DMS153 treated with DMSO at 0.1 percent for 48 hours (cell line): ENCODE measurements at regions not wholly inside any gene's neighbourhood (a gene's known extent, or its start where the extent isn't known, plus 50 kb on each side); places are given as distances from the start of the nearest gene placed in this dataset.
"Not testable (repeated sequence)": the region's sequence is repeated elsewhere in the genome, so short reads cannot be mapped to it uniquely, and the experiment has no call there.

Source experiments
- DNase-seq: peaks from one replicate; lab custom pipeline; 2025; ENCODE audit not compliant: unreplicated experiment; lab: John Stamatoyannopoulos, UW

DNA sequence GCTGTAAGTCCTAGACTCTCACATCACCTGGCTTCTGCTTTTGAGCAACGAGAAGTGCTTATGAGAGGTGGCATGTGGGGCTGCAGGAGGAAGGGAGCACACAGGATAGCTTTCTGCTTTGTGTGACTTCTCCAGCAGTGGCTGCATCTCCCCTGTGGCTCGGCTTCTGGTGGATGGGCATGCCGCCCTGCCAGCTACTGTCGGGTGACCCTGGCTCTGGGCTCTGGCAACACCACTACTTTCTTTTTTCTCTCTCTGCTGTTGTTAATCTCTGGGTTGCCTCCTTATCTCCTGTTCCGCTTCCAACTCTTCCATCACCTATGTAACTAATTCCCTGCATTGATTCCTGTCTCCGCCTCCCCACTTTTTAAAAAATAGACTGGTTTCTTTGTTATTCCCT is 209.1 kb upstream of the DAAM1 start:
- no peak for DNase-seq

GRCh38 chr14:58981840-58982239 is 206.6 kb upstream of the DAAM1 start:
- no peak for DNase-seq

- no peak for DNase-seq
Observed at GRCh38 chr14:58985786-58986185, 202.7 kb upstream of the DAAM1 start.

GRCh38 chr14:58987591-58987990 is 200.9 kb upstream of the DAAM1 start:
- no peak for DNase-seq

DNA sequence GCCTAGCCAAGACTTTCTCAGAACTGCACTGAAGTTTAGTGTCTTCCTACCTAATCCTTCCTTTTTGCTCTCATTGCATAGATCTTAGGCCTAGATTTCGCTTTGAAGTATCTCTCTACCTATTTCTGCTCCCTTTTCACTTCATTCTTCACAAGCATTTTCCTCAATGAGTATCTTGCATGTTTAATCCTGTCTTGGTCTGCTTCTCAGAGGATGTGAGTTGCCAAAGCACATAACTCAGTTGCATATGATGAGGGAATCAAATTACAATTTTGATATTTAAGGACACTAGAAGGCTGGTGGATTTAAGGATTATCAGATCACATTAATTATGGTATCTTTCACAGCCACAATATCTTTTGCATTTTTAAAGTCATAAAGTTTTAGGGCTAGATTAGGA is 195.5 kb upstream of the DAAM1 start:
- DNase-seq, result no peak

GRCh38 chr14:58994130-58994529 is 194.3 kb upstream of the DAAM1 start:
- DNase-seq, result no peak

- DNase-seq, result no peak
Observed at GRCh38 chr14:59004012-59004411, 184.5 kb upstream of the DAAM1 start.

GRCh38 chr14:59006179-59006578 is 182.3 kb upstream of the DAAM1 start:
- not testable (repeated sequence) for DNase-seq

DNA sequence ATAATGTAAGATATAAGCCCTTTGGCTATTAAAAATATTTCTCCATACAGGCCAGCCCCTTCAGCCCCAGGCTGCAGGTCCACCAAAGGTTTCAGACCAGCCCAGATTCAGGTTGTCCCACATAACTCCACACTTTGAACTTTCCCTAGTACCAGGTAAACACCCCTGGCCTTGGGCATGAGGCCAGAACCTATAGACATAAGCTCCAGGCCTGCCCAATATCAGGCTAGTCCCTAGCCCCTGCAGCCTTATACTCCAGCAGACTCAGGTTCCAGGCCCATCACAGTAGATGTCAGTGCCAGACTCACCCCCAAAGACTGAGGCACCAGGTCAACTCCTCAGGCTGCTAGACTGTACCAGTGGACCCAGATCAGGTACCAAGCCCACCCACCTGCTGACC is 178.5 kb upstream of the DAAM1 start:
- DNase-seq, result no peak

DNA sequence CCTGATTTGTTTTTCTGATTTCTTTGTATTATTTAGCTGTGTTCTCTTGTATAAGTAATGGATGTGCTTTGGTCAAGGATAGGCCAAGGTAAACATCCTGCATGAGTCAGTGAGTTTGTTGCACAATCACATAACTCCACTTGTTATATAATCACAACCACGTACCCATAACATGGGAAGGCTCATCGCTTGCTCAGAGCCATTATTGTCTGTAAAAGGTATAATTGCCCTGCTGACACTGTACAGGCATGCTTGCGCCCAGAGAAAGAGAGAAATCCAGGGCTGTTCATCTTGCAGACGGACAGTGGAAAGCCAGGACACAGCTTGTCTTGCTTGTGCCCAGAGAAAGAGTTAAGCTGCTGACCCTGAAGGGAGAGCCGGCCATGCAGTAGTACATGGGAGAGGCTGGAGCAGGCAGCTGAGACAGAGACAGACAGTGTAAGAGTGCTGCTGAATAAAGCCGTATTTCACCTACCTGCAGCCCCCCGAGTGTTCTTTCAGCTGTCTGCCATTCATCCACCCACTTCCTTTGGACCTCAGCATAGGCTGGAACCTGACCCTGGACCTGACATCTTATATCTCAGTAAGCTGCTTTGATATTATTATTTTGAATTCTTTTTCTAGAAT is 174.7 kb upstream of the DAAM1 start:
- no peak for DNase-seq

GRCh38 chr14:59015482-59015881 is 173.0 kb upstream of the DAAM1 start:
- no peak for DNase-seq

GRCh38 chr14:59017285-59017965 is 171.0 kb upstream of the DAAM1 start:
- DNase-seq, result no peak

DNA sequence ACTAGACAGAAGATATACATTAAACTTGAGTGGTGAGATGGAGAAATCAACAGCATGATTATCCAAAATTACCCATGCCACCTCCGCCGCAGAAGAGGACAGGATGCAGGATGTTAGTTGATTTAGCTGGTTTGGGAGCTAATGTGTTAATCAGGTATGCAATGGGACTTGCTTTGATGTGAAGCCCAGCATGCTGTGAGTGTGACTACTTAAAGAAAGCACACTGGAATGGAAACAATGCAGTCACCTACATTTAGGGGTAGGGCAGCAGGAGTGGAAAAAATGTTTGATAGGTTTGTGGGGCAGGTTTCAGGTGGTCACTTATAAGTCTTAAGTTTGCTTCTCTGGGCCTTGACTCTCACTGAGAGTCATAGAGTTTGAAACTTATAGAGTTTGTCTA is 170.0 kb upstream of the DAAM1 start:
- no peak for DNase-seq

DNA sequence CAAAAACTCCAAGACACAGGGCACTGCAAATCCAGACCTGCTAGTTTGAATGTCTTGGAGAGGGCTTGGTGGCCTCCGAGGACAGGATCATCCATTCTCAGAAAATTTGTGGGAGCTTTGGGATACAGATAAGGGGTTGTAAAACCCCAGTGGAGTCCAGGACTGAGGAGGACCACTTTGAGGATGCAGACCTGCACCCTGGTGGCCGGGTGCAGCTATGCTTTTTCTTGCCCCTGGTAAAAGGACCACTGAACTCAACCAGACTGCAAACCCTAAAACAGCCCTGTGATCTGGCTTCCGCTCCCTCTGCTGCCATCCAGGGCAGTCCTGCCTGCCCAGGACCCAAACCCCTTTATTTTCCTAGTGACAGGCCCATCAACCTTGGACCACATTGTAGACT is 169.5 kb upstream of the DAAM1 start:
- DNase-seq, result no peak

DNA sequence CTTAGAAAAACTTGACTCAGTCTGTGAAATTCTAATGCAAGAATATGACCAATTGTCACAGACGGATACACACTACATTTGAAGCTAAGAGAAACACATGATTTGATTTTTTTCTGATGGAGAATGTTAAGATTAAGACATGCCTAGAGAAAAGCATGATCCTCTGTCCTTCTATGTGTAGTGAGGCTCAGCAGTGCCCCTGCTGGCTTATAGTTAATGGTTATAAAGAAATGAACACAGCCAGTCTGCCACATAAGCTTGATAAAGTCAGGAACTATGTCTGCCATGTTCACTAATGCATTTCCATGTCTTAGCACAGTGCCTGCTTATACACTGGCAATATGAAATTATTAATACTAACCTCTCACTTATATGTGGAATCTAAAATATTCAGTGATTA is 168.1 kb upstream of the DAAM1 start:
- no peak for DNase-seq

DNA sequence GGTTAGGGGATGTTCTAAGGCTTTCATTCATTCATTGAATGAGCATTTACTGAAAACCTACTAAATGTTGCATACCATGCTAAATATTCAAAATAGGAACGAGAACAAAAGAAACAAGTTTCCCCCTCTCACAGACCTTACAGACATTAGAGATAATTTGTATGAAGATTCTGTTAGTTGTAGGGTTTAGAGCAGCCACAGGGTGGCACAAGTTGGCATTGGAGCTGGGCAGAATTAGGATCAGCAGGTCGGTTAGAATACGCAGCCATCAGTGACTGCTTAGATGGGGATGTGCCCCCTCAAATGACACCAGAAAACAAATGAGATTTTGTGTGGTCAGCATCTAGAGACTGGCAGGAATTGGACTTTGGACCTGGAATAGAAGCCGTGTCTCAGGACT is 166.3 kb upstream of the DAAM1 start:
- DNase-seq, result no peak

DNA sequence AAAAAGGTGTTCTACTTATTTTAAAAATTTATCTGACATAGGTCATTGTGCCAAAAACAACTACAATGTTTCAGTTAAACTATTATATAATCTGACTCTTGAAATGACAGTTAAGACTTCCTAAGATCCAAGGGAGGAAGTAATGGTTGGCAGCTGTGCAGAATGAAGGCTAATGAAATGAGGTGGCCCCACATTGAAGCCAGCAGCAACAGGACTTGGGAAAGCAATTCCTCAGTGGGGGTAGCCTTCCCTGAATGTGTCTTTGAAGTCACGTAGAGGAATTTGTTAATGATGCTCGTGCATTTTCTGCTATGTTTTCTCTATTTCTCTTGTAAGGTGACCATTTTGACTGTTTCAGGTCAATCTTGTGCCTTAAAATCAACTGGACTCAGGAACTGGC is 162.4 kb upstream of the DAAM1 start:
- DNase-seq, result no peak

GRCh38 chr14:59026640-59027039 is 161.8 kb upstream of the DAAM1 start:
- DNase-seq, result not testable (repeated sequence)

- DNase-seq, result peak; percentile 43
Observed at GRCh38 chr14:59028476-59029202, 159.8 kb upstream of the DAAM1 start.

GRCh38 chr14:59032826-59033225 is 155.6 kb upstream of the DAAM1 start:
- DNase-seq, result no peak

GRCh38 chr14:59036134-59036533 is 152.3 kb upstream of the DAAM1 start:
- DNase-seq, result no peak

DNA sequence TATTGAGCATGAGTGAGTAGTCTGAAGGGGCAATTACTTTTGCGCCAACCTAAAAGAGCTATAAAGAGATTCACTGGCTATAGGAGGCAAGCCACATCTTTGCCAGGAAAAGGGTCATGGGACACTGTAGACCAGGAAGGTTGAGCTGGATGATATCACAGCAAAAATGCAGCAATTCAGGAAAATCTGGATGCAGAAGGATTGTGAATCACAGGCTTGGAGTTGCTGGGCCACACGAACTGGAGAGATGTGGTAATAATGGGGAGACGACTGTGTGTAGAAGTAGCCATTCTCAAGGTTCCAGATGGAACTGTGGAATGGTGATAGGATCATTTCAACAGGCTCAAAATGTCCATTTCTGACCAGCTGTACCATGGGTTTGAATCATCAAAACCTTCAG is 151.4 kb upstream of the DAAM1 start:
- no peak for DNase-seq
